LNCAP (cell line): ENCODE measurements at regions not wholly inside any gene's neighbourhood (a gene's known extent, or its start where the extent isn't known, plus 50 kb on each side); places are given as distances from the start of the nearest gene placed in this dataset.

ENCODE experiments used
- TF ChIP-seq, protein P1 (sequence below): fragments of 450-650 bp; IDR thresholded peaks from 2 replicates; pipeline ENCODE4 v1.5.1; 2017; ENCODE audit warnings: mild to moderate bottlenecking

DNA sequence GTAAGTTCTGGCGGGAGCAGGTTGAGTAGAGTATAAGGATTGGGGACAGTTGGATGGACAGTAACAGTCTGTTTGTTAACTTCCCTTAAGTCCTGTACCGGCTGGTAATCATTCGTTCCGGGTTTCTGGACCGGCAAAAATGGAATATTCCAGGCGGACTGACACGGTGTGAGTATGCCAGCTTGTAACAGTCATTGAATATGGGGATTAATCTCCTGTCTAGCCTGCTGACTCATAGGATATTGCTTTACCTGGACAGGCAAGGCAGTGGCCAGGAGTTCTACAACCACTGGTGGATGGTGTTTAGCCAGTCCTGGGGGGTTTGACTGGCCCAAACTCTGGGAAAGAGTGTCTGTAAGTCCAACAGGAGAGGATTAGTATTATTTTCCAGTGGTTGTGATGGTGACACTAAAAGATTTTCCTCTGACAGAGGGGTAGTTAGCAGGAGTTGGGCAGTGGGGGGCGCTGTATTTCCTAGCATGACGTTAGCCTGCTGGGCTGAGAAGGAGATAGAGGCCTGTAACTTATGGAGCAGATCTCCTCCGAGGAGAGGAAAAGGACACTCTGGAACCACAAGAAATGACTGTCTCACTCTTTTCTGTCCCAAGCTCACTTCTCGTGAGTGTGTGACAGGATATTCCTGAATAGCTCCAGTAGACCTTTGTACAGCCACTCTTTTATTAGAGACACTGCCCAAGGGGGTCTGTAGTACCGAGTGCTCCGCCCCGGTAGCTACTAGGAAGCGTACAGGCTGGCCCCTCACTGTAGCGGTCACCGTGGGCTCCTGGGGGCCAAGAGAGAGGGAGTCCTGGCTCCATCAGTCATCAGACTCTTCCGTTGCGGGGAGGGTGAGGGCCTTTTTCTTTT is 152.2 kb downstream of the TRIM27 start:
- TF ChIP-seq, protein P1, sequence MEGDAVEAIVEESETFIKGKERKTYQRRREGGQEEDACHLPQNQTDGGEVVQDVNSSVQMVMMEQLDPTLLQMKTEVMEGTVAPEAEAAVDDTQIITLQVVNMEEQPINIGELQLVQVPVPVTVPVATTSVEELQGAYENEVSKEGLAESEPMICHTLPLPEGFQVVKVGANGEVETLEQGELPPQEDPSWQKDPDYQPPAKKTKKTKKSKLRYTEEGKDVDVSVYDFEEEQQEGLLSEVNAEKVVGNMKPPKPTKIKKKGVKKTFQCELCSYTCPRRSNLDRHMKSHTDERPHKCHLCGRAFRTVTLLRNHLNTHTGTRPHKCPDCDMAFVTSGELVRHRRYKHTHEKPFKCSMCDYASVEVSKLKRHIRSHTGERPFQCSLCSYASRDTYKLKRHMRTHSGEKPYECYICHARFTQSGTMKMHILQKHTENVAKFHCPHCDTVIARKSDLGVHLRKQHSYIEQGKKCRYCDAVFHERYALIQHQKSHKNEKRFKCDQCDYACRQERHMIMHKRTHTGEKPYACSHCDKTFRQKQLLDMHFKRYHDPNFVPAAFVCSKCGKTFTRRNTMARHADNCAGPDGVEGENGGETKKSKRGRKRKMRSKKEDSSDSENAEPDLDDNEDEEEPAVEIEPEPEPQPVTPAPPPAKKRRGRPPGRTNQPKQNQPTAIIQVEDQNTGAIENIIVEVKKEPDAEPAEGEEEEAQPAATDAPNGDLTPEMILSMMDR = no peak

DNA sequence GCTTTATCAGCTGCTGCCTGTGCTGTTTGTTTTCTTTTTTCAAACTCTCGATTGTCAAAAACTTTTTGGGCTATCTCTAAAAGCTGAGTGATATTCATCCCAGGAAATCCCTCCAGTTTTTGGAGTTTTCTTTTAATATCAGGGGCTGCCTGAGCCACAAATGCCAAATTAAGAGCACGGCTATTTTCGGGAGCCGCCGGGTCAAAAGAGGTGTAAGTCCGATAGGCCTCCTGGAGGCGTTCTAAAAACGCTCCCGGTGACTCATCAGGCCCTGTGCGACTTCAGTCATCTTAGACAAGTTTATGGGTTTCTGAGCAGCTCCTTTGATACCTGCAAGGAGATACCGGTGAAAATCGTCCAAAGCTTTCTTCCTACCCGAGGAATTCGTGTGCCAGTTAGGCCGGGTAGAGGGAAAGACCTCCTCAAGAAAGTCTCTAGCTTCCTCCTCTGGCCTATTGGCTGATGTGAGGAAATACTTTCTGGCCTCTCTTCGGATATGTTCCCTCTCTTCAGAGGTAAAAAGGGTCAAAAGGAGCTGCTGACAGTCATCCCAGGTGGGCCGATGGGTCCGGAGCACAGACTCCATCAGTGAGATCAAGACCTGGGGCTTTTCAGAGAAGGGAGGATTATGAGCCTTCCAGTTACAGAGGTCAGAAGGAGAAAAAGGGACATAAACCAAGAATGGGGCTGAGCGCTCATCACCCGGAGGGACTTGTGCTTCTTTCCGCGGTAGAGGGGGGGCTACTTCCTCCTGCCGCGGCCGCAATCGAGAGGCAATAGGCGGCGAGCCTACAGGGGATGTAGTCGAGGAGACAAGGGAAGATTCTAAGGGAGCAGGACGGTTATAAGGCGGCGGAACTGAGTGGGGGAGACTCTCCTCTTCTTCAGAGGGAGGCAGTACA is 151.1 kb downstream of the TRIM27 start:
- TF ChIP-seq, protein P1 = no peak

DNA sequence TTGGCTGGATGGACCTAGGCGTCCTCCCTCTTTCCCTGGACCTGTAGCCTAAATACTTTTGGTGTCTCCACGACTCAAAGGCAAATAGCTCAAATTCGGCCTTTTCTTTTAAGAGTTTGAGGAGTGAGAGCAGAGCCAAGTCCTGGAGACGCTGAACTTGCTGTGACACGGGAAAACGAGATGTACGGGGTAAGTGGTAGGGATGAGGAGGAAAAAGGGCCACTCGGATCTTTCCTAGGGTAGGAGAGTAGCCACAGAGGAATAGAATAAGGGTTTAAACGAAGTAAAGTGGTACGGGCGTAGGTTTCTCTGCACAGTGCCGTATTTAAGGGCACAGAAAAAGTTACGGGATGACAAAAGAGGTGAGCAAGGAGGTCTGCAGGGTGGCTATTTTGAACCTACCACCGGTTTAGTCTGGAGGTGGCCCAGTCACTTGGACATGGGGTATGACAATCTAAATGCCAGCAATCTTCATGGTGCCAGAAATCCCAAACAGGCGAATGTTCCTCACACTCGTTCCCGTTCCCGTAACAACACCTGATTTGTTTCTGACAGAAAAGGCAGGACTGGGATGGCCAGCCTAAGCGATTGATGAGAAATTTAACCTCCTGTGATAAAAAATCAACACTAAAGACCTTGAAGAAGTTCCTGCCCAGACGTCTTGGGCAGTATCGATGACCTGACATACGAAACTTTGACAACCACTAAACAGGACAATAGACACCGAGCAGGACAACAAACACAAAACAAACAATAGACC is 149.3 kb downstream of the TRIM27 start:
- TF ChIP-seq, protein P1 = no peak

DNA sequence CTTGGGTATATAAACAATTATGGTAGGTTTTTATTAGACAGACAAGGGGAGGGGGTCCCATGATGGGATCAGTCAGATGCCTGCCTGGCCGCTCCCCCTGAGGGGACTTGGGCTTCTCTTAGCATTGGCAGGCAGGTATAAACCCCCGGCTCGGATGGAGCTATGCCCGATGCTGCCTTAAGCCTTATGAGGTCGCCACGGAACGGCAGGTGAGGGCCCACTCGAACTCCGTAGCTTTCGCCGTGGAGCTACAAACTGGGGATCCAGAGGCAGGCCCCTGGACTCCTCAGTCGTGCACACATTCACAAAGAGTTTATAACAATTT is 148.8 kb downstream of the TRIM27 start:
- TF ChIP-seq, protein P1 = no peak

DNA sequence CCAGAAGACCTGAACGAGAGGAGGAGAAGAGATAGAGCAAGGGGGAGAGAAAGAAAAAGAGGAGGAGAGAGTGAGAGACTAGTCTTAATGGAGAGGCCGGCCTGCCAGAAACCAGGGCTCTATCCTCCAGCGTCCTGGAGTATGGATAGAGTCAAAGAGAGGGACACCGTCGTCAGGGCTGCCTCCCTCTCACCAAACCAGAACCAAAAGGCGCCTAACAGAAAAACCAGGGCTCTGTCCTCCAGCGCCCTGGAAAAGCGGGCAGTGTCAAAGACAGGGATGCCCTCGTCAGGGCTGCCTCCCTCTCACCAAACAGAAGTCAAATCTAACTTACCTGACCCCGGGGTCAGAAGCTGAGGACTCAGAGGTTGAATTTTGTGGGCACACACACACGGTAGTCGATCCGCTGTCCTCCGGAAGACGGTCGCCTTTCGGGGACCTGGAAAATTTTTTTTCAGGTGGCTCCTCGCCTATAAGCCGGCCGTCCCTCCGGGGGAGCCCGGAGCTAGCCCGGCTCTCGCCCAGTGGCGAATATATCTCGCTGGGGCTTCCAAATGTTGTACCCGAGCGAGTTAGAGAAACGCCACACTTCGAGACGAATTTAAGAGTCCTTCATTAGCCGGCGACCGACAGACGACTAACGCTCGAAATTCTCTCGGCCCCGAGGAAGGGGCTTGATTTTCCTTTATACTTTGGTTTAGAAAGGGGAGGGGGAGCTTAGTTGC is 148.2 kb downstream of the TRIM27 start:
- TF ChIP-seq, protein P1 = no peak

DNA sequence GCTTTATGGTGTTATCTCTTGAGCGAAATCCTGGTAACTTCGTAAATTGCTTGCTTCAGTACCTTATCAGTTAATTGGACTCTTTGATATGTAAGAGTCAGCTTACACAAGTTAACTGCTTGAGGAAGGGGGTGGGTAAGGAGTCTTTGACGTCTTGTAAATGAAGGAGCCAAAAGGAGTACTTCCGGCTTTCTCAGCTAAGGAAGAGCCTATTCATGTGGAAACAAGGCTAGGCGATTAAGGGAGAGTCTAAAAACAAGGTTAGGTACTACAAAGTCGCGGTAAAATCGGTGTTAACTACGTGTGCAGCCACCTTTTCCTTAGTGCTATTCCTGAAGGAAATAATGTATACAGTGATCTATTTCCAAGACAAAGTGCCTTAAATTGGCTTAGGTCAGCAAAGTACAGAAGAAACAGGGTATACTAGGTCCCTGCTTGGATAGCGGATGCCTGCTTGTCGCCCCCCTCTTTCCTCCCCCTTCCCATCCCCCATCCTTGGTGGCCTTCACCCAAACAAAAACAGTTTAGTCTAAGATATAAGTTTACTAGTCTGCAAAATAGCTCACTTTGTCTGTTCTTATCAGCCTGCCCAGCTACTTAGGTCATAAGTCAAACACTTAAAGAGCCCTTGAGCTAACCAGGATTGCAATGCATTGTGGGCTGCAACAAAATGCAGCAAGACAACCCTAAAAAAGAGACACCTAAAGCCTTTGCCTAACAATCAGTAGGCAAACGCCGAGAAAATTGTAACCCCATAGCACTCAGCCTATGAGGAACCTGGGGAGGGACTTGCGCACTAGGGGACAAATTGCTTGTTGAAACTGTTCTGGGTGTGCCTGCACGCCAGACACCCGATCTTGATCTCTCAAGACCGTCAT is 147.3 kb downstream of the TRIM27 start:
- TF ChIP-seq, protein P1 = no peak
